ENCODE measurements at regions not wholly inside any gene's neighbourhood (a gene's known extent, or its start where the extent isn't known, plus 50 kb on each side); places are given as distances from the start of the nearest gene placed in this dataset.

GRCh38 chr21:32103361-32103760 is 175.5 kb downstream of the MIS18A start:
- H3K27ac ChIP-seq (ENCODE audit: poor library complexity, severe bottlenecking): no peak overlapping the region
- no peaks in the 10 kb centered on the region for H3K4me1 ChIP-seq (ENCODE audit: insufficient read depth, poor library complexity, severe bottlenecking)
- no peaks in the 10 kb centered on the region for H3K9me3 ChIP-seq (ENCODE audit: severe bottlenecking)
- DNase-seq (ENCODE audit: low spot score) (no peak), ATAC-seq (ENCODE audit: low read depth) (no peak)
- TF ChIP-seq, protein P1, sequence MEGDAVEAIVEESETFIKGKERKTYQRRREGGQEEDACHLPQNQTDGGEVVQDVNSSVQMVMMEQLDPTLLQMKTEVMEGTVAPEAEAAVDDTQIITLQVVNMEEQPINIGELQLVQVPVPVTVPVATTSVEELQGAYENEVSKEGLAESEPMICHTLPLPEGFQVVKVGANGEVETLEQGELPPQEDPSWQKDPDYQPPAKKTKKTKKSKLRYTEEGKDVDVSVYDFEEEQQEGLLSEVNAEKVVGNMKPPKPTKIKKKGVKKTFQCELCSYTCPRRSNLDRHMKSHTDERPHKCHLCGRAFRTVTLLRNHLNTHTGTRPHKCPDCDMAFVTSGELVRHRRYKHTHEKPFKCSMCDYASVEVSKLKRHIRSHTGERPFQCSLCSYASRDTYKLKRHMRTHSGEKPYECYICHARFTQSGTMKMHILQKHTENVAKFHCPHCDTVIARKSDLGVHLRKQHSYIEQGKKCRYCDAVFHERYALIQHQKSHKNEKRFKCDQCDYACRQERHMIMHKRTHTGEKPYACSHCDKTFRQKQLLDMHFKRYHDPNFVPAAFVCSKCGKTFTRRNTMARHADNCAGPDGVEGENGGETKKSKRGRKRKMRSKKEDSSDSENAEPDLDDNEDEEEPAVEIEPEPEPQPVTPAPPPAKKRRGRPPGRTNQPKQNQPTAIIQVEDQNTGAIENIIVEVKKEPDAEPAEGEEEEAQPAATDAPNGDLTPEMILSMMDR (IDR thresholded peaks at IDR 0.05; ENCODE audit: poor library complexity, severe bottlenecking): no peak
- no peak overlapping the region for H3K4me3 ChIP-seq (ENCODE audit: severe bottlenecking)
- H3K36me3 ChIP-seq (ENCODE audit: low read depth): no peaks in the 10 kb centered on the region
- peaks cover 7% of the 10 kb centered on the region for H3K27me3 ChIP-seq (ENCODE audit: insufficient read depth, poor library complexity, severe bottlenecking)

DNA sequence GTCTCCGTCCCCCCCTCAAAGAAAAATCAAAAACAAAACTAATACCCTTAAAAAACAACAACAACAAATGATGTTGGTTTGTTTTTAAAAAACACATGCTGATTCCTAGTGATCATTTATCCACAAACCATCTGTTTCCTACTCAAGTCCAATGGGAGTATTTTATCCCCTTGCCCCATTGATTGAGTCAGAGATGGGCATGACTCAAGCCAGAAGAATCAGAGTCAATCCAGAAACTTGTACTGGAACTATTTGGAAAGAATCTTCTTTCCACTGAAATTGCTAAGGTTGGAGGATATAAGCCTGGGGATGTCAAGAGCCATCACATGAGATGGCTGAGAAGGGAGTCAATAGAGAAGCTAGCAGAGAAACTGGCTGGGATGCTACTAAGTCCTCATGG is 176.4 kb downstream of the MIS18A start:
- H3K4me3 ChIP-seq (ENCODE audit: severe bottlenecking): no peak overlapping the region
- TF ChIP-seq, protein P1 (IDR thresholded peaks at IDR 0.05; ENCODE audit: poor library complexity, severe bottlenecking): no peak
- no peaks in the 10 kb centered on the region for H3K36me3 ChIP-seq (ENCODE audit: low read depth)
- H3K4me1 ChIP-seq (ENCODE audit: insufficient read depth, poor library complexity, severe bottlenecking): no peaks in the 10 kb centered on the region
- no peak for DNase-seq (ENCODE audit: low spot score)
- H3K27me3 ChIP-seq (ENCODE audit: insufficient read depth, poor library complexity, severe bottlenecking): peaks cover 7% of the 10 kb centered on the region
- no peak for ATAC-seq (ENCODE audit: low read depth)
- H3K9me3 ChIP-seq (ENCODE audit: severe bottlenecking): no peaks in the 10 kb centered on the region
- H3K27ac ChIP-seq (ENCODE audit: poor library complexity, severe bottlenecking): no peak overlapping the region

DNA sequence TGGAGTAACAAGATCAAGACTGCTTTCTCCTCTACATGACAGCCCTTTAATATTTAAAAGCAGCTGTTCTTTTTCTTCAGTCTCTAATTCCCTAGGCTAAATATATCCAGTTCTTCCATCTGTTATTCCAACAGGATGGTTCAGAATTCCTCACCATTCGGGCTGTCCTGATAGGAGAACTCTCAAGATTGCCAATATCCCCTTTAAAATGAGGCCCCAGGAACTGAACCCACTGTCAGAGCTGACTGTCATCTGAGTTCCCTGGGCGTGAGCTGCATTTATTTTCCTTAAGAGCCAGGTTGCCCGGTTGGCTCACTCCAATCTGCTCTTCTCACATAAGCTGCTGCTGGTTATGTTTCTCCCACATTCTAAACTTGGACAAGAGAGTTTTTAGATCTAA is 177.6 kb downstream of the MIS18A start:
- DNase-seq (ENCODE audit: low spot score) (no peak), ATAC-seq (ENCODE audit: low read depth) (no peak)
- Histone ChIP-seq H3K4me1 (ENCODE audit: insufficient read depth, poor library complexity, severe bottlenecking) (no peaks in the 10 kb centered on the region), H3K27ac (ENCODE audit: poor library complexity, severe bottlenecking) (no peak overlapping the region), H3K36me3 (ENCODE audit: low read depth) (no peaks in the 10 kb centered on the region), H3K27me3 (ENCODE audit: insufficient read depth, poor library complexity, severe bottlenecking) (peaks cover 7% of the 10 kb centered on the region), H3K4me3 (ENCODE audit: severe bottlenecking) (no peak overlapping the region), H3K9me3 (ENCODE audit: severe bottlenecking) (no peaks in the 10 kb centered on the region)
- TF ChIP-seq, protein P1 (IDR thresholded peaks at IDR 0.05; ENCODE audit: poor library complexity, severe bottlenecking): no peak

DNA sequence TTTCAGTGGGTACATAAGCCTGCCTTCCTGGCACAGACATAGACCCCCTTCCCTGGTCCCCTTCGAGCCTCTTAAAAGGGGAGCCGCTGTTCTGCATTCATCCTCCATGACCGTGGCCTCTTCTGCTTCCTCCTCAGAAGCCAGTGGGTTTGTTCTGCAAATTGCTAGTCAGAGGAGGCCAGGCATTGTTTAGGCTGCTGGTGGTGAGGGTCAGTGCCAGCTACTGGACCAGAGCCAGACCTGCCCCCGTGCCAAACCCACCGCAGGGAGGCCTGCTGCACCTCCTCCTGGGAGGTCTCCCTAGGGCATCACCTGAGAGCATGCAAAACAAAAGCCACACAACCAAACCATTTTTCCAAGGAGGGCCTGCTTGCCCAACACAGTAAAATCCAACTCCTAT is 178.4 kb downstream of the MIS18A start:
- DNase-seq (ENCODE audit: low spot score) (no peak), ATAC-seq (ENCODE audit: low read depth) (no peak)
- Histone ChIP-seq H3K4me3 (ENCODE audit: severe bottlenecking) (no peak overlapping the region), H3K4me1 (ENCODE audit: insufficient read depth, poor library complexity, severe bottlenecking) (no peaks in the 10 kb centered on the region), H3K27ac (ENCODE audit: poor library complexity, severe bottlenecking) (no peak overlapping the region), H3K27me3 (ENCODE audit: insufficient read depth, poor library complexity, severe bottlenecking) (peaks cover 7% of the 10 kb centered on the region), H3K9me3 (ENCODE audit: severe bottlenecking) (no peaks in the 10 kb centered on the region), H3K36me3 (ENCODE audit: low read depth) (no peaks in the 10 kb centered on the region)
- TF ChIP-seq, protein P1 (IDR thresholded peaks at IDR 0.05; ENCODE audit: poor library complexity, severe bottlenecking): no peak

DNA sequence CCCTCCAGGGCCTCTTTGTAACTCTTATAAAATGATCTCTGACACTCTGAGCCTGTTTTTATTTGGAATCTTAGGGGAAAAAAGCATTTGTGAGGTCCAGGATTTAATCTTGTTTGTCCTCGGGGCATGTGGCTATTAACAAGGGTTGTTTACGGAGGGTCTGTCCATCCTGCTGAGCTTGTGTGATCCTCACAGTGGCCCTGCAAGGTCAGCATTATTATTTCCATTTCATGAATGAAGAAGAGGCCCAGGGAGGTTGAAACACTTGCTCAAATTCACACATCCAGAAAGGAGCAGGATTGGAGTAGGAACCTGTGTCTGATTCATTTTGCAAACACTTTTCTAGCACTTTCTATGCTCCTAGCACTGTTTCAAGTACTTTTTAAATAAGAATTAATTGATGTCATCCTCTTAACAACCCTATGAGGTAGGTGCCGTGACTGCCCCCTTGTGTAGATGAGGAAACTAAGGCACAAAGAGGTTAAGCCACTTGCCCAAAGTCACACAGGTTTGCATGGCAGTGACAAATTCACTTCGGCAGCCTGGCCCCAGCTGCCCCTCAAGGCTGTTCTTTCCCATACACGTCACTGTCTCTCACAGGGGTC is 178.9 kb downstream of the MIS18A start:
- no peak overlapping the region for H3K4me3 ChIP-seq (ENCODE audit: severe bottlenecking)
- no peak overlapping the region for H3K27ac ChIP-seq (ENCODE audit: poor library complexity, severe bottlenecking)
- ATAC-seq (ENCODE audit: low read depth) (no peak), DNase-seq (ENCODE audit: low spot score) (no peak)
- H3K36me3 ChIP-seq (ENCODE audit: low read depth): no peaks in the 10 kb centered on the region
- no peaks in the 10 kb centered on the region for H3K9me3 ChIP-seq (ENCODE audit: severe bottlenecking)
- TF ChIP-seq, protein P1 (IDR thresholded peaks at IDR 0.05; ENCODE audit: poor library complexity, severe bottlenecking): no peak
- no peaks in the 10 kb centered on the region for H3K4me1 ChIP-seq (ENCODE audit: insufficient read depth, poor library complexity, severe bottlenecking)
- H3K27me3 ChIP-seq (ENCODE audit: insufficient read depth, poor library complexity, severe bottlenecking): peaks cover 7% of the 10 kb centered on the region
